ENCODE measurements at regions not wholly inside any gene's neighbourhood (a gene's known extent, or its start where the extent isn't known, plus 50 kb on each side); places are given as distances from the start of the nearest gene placed in this dataset.

- no peak for TF ChIP-seq POLR2A (IDR thresholded peaks at IDR 0.05; ENCODE audit: low read depth, low read length)
- TF ChIP-seq POLR2AphosphoS5 (IDR thresholded peaks at IDR 0.05; ENCODE audit: low read depth, low read length): no peak
Measured at GRCh38 chrX:13252726-13253125, 67.1 kb downstream of the ATXN3L start.

Measured in GM12891 (cell line).